Stimulated activated memory B cell treated with anti-CD40 and anti-IgM and Interleukin-4, amounts not matched to agents 10 μg/mL and 1 μg/mL and 100 μg/mL, for 72 hours (primary cell): ENCODE measurements at regions not wholly inside any gene's neighbourhood (a gene's known extent, or its start where the extent isn't known, plus 50 kb on each side); places are given as distances from the start of the nearest gene placed in this dataset.
"Not testable (repeated sequence)": the region's sequence is repeated elsewhere in the genome, so short reads cannot be mapped to it uniquely, and the experiment has no call there.

Experiments used
- ATAC-seq: fragments of 150-1000 bp; cut with Tn5 transposase; 2 replicates; pipeline ENCODE4 v1.10.0; 2021
- H3K27ac Mint-ChIP-seq: one replicate; pipeline ENCODE4 v1.8.0; 2022; ENCODE audit warnings: mild to moderate bottlenecking, mixed read lengths
- H3K27me3 Mint-ChIP-seq: one replicate; pipeline ENCODE4 v1.8.0; 2022; ENCODE audit warnings: mixed read lengths
- H3K36me3 Mint-ChIP-seq: one replicate; pipeline ENCODE4 v1.8.0; 2022; ENCODE audit warnings: mixed read lengths
- H3K4me1 Mint-ChIP-seq: one replicate; pipeline ENCODE4 v1.8.0; 2022; ENCODE audit warnings: mixed read lengths
- H3K4me3 Mint-ChIP-seq: one replicate; pipeline ENCODE4 v1.8.0; 2022; ENCODE audit warnings: mild to moderate bottlenecking, moderate library complexity, mixed read lengths
- H3K9me3 Mint-ChIP-seq: one replicate; pipeline ENCODE4 v1.8.0; 2022; ENCODE audit warnings: mixed read lengths

- Mint-ChIP-seq H3K36me3 (no peaks in the 10 kb centered on the region), H3K9me3 (no peaks in the 10 kb centered on the region), H3K27ac (no peak overlapping the region), H3K27me3 (peaks cover 30% of the 10 kb centered on the region), H3K4me3 (no peak overlapping the region), H3K4me1 (no peaks in the 10 kb centered on the region)
- ATAC-seq, result no peak
Observed at GRCh38 chr4:54440394-54441136, 211.5 kb downstream of the PDGFRA start.

GRCh38 chr4:54445866-54446265 is 211.9 kb upstream of the KIT start:
- Mint-ChIP-seq H3K4me1 (no peaks in the 10 kb centered on the region), H3K9me3 (peaks cover 9% of the 10 kb centered on the region), H3K27me3 (peaks cover 11% of the 10 kb centered on the region), H3K36me3 (no peaks in the 10 kb centered on the region), H3K27ac (no peak overlapping the region), H3K4me3 (no peak overlapping the region)
- no peak for ATAC-seq

GRCh38 chr4:54446581-54446980 is 211.2 kb upstream of the KIT start:
- Mint-ChIP-seq H3K36me3 (no peaks in the 10 kb centered on the region), H3K27ac (no peak overlapping the region), H3K4me3 (no peak overlapping the region), H3K9me3 (peaks cover 9% of the 10 kb centered on the region), H3K27me3 (peaks cover 13% of the 10 kb centered on the region), H3K4me1 (no peaks in the 10 kb centered on the region)
- ATAC-seq, result no peak

GRCh38 chr4:54447304-54447703 is 210.5 kb upstream of the KIT start:
- ATAC-seq, result no peak
- Mint-ChIP-seq H3K27me3 (peaks cover 20% of the 10 kb centered on the region), H3K27ac (no peak overlapping the region), H3K4me1 (no peaks in the 10 kb centered on the region), H3K9me3 (peaks cover 10% of the 10 kb centered on the region), H3K4me3 (no peak overlapping the region), H3K36me3 (no peaks in the 10 kb centered on the region)

- Mint-ChIP-seq H3K36me3 (no peaks in the 10 kb centered on the region), H3K27me3 (peaks cover 20% of the 10 kb centered on the region), H3K4me1 (no peaks in the 10 kb centered on the region), H3K27ac (no peak overlapping the region), H3K4me3 (no peak overlapping the region), H3K9me3 (peaks cover 12% of the 10 kb centered on the region)
- no peak for ATAC-seq
Observed at GRCh38 chr4:54449999-54450398, 207.8 kb upstream of the KIT start.

GRCh38 chr4:54466960-54467359 is 190.8 kb upstream of the KIT start:
- not testable (repeated sequence) for H3K4me3 Mint-ChIP-seq, ATAC-seq, H3K36me3 Mint-ChIP-seq, H3K27me3 Mint-ChIP-seq, H3K4me1 Mint-ChIP-seq, H3K27ac Mint-ChIP-seq
- H3K9me3 Mint-ChIP-seq, result peaks cover 26% of the 10 kb centered on the region

- H3K36me3 Mint-ChIP-seq, result no peaks in the 10 kb centered on the region
- H3K9me3 Mint-ChIP-seq, result peaks cover 7% of the 10 kb centered on the region
- H3K4me3 Mint-ChIP-seq, result no peak overlapping the region
- ATAC-seq, result no peak
- H3K4me1 Mint-ChIP-seq, result no peaks in the 10 kb centered on the region
- peaks cover 6% of the 10 kb centered on the region for H3K27me3 Mint-ChIP-seq
- no peak overlapping the region for H3K27ac Mint-ChIP-seq
Observed at GRCh38 chr4:54473077-54473545, 184.6 kb upstream of the KIT start.

GRCh38 chr4:54473798-54474197 is 184.0 kb upstream of the KIT start:
- H3K27me3 Mint-ChIP-seq, result peaks cover 6% of the 10 kb centered on the region
- H3K4me1 Mint-ChIP-seq, result no peaks in the 10 kb centered on the region
- no peak for ATAC-seq
- H3K4me3 Mint-ChIP-seq, result no peak overlapping the region
- H3K36me3 Mint-ChIP-seq, result no peaks in the 10 kb centered on the region
- no peak overlapping the region for H3K27ac Mint-ChIP-seq
- peaks cover 8% of the 10 kb centered on the region for H3K9me3 Mint-ChIP-seq

- Mint-ChIP-seq H3K36me3 (no peaks in the 10 kb centered on the region), H3K9me3 (peaks cover 8% of the 10 kb centered on the region), H3K27me3 (peaks cover 6% of the 10 kb centered on the region), H3K4me3 (no peak overlapping the region), H3K27ac (no peak overlapping the region), H3K4me1 (no peaks in the 10 kb centered on the region)
- ATAC-seq, result no peak
Observed at GRCh38 chr4:54475546-54475945, 182.2 kb upstream of the KIT start.

GRCh38 chr4:54482529-54483200 is 175.1 kb upstream of the KIT start:
- no peak for ATAC-seq
- no peaks in the 10 kb centered on the region for H3K27me3 Mint-ChIP-seq
- H3K4me3 Mint-ChIP-seq, result no peak overlapping the region
- H3K4me1 Mint-ChIP-seq, result no peaks in the 10 kb centered on the region
- peaks cover 8% of the 10 kb centered on the region for H3K9me3 Mint-ChIP-seq
- no peak overlapping the region for H3K27ac Mint-ChIP-seq
- no peaks in the 10 kb centered on the region for H3K36me3 Mint-ChIP-seq

GRCh38 chr4:54484383-54484782 is 173.4 kb upstream of the KIT start:
- ATAC-seq, result no peak
- Mint-ChIP-seq H3K4me1 (no peaks in the 10 kb centered on the region), H3K9me3 (peaks cover 3% of the 10 kb centered on the region), H3K27me3 (no peaks in the 10 kb centered on the region), H3K27ac (no peak overlapping the region), H3K4me3 (no peak overlapping the region), H3K36me3 (no peaks in the 10 kb centered on the region)

GRCh38 chr4:54487491-54487890 is 170.3 kb upstream of the KIT start:
- Mint-ChIP-seq H3K27ac (no peak overlapping the region), H3K4me3 (no peak overlapping the region), H3K9me3 (no peaks in the 10 kb centered on the region), H3K36me3 (no peaks in the 10 kb centered on the region), H3K27me3 (no peaks in the 10 kb centered on the region), H3K4me1 (no peaks in the 10 kb centered on the region)
- ATAC-seq, result no peak

GRCh38 chr4:54493862-54494261 is 163.9 kb upstream of the KIT start:
- no peaks in the 10 kb centered on the region for H3K36me3 Mint-ChIP-seq
- no peak overlapping the region for H3K4me3 Mint-ChIP-seq
- H3K9me3 Mint-ChIP-seq, result no peaks in the 10 kb centered on the region
- ATAC-seq, result no peak
- H3K4me1 Mint-ChIP-seq, result no peaks in the 10 kb centered on the region
- H3K27ac Mint-ChIP-seq, result no peak overlapping the region
- peaks cover 12% of the 10 kb centered on the region for H3K27me3 Mint-ChIP-seq

GRCh38 chr4:54495091-54495490 is 162.7 kb upstream of the KIT start:
- Mint-ChIP-seq H3K27ac (no peak overlapping the region), H3K4me3 (no peak overlapping the region), H3K27me3 (peaks cover 12% of the 10 kb centered on the region), H3K36me3 (no peaks in the 10 kb centered on the region), H3K9me3 (no peaks in the 10 kb centered on the region), H3K4me1 (no peaks in the 10 kb centered on the region)
- no peak for ATAC-seq

GRCh38 chr4:54495641-54496040 is 162.1 kb upstream of the KIT start:
- Mint-ChIP-seq H3K27me3 (peaks cover 12% of the 10 kb centered on the region), H3K4me1 (no peaks in the 10 kb centered on the region), H3K4me3 (no peak overlapping the region), H3K9me3 (no peaks in the 10 kb centered on the region), H3K36me3 (no peaks in the 10 kb centered on the region), H3K27ac (no peak overlapping the region)
- no peak for ATAC-seq

GRCh38 chr4:54496412-54496811 is 161.3 kb upstream of the KIT start:
- Mint-ChIP-seq H3K4me3 (no peak overlapping the region), H3K27me3 (peaks cover 12% of the 10 kb centered on the region), H3K9me3 (no peaks in the 10 kb centered on the region), H3K36me3 (no peaks in the 10 kb centered on the region), H3K27ac (no peak overlapping the region), H3K4me1 (no peaks in the 10 kb centered on the region)
- no peak for ATAC-seq
